Fibroblast of upper back skin (primary cell): ENCODE measurements at regions not wholly inside any gene's neighbourhood (a gene's known extent, or its start where the extent isn't known, plus 50 kb on each side); places are given as distances from the start of the nearest gene placed in this dataset.
A peak's percentile ranks its signal among the peaks of the same experiment; 100 is the strongest.

Source experiments
- DNase-seq: peaks from one replicate; pipeline ENCODE4 v3.0.0-alpha.2; 2013

DNA sequence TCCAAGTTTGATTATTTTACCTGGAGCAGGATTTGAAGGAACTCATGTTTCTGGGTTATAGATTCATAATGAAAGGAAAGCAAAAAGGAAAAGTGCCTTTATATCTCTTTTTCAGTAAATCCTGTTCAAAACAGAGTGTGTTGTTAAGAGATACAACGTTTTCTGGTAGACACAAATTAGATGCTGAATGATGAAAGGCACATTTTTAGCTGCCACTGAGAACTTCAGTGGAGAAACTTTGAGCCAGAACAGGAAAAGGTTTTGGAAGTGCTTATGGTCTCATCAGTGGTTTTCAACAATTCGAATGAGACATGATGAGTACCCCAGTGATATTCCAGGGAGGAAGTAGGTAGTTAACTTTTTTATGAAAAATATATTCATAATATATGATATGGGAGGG, 338.0 kb upstream of the C1orf87 start:
- DNase-seq = no peak

DNA sequence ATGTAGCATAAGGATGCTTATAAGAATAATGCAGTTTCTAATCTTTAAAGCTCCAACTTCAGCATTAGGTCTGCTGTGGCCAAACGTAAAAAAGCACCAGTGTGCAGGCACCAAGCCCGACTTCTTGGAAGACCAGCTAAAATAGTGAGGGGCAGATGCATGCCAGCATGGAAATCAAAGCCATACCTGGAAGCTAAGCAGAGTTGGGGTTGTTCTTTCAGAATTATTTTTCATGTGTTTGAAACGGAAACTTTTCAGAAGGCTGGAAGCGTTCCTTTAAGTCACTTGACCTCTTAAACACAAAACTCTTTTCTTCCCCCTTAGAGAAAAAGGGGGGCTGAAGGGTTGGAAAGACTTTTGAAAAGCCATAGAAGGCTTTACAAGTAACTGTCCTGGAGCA, 329.2 kb upstream of the C1orf87 start:
- DNase-seq = no peak

DNA sequence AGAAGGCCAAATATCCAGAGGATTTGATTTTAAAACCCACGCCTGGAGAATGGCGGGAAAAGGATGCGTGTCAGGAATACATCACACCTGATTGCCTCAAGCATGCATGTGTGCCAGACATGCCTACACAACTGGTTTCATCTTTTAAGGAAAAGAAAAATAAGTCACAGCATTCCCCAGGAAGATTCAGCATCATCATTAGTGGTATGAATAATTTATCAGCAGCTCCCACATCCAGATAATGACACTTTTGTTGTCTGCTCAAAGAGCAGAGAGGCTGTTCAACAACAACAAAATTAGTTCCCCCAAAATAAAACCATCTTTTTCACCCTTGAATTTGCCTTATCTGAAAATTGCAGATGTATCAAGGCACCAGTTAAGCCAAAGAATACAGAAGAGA, 328.6 kb upstream of the C1orf87 start:
- no peak for DNase-seq

DNA sequence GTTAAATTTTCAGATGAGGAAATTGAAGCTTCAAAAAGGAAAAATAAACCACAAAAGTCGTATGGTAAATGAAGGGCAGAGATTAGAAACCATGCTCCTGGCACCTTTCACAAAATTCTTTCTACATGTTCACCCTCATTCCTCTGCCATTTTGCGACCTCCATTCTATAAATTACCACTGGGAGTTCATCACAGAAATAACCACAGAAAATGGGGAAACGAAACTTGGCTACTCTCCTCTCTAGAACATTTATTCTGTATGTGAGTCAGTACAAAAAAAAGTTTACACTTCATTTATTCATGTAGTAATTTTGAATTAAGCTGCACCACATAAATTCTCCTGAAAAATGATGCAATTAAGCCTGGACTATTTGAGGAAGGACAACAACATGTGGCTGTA, 320.9 kb upstream of the C1orf87 start:
- DNase-seq = peak; percentile 61

GRCh38 chr1:60390593-60391282, 317.2 kb upstream of the C1orf87 start:
- no peak for DNase-seq

DNA sequence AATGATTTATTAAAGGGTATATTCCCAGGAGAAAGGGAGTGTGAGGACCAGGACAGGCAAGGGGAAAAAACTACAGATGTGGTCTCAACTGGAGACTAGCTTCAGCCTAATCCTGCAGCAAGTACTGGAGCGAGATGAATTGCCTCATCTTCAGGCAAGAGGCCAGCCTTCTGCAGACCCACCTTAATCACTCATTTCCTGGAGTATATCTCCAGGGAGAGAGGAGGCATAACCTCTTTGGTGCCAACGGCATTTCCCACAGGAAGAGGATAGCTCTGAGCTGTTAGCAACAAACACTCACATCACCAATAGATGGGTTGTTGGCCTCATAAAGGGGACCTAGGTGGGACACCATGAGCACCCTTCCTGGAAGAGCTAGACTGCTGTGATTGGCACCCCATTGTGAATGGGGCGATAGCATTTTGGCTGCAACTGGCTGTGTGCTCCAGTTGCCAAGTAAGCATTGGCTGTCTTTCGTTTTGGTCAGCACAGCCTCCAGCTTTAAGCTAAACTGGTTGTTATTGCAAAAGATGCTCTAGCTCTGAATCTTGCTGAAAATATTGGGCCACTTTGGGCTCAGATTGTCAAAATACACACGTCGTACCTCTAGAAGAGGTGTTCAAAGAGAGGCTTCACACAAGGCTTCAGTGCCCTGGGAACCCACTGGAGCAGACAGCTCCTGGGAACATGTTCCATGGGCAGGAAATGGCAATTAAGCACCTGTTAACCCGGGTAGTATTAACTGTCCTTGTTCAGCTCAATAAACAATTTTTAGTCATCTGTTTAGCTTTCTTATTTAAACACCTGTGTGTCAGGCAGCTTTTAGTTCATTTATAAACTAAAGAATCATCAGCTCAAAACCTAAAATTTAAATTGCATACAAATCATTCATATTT, 314.8 kb upstream of the C1orf87 start:
- peak; percentile 20 for DNase-seq

GRCh38 chr1:60387175-60387574, 313.6 kb upstream of the C1orf87 start:
- no peak for DNase-seq

GRCh38 chr1:60386249-60386648, 312.7 kb upstream of the C1orf87 start:
- peak; percentile 39 for DNase-seq

GRCh38 chr1:60376196-60376595, 302.6 kb upstream of the C1orf87 start:
- peak; percentile 16 for DNase-seq

GRCh38 chr1:60374537-60374936, 301.0 kb upstream of the C1orf87 start:
- no peak for DNase-seq

DNA sequence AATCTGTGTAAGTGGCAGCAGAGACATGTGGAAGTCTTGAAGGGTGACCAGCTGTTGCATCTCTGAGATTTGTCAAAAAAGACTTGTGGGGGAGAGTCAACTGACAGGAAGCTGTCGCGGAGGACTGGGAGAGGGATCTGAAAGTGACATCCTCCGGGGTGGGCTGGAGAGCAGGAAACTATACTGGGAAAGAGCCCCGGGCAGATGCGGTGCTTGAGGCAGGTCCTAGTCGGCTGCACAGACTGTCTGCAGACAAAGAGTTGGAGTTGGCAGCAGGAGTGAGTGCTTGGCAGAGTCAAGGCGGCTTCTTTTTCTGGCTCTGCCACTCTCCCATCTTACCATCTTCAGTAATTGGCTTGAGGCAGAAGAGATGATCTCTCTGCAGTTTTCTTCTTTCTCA, 294.0 kb upstream of the C1orf87 start:
- DNase-seq = no peak

DNA sequence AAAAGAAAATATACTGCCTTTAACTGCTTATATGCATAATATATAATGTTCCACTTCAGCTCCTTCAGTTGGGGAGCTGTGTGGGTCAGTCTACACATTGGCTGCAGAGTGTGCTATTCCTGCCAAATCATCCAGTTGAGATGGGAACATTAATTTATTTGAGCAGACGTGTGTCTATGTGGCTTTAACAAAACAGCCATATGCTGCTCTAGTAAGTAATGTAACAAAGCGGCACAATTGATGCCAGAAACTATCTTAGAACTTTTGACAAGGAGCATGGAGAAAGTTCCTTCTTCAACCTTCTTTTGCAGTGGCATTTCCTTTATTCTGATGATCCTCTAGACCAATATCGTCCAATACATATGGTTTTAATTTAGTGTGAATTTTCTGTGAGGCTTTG, 285.9 kb upstream of the C1orf87 start:
- DNase-seq = no peak

GRCh38 chr1:60350531-60350930, 277.0 kb upstream of the C1orf87 start:
- no peak for DNase-seq

GRCh38 chr1:60348884-60349283, 275.3 kb upstream of the C1orf87 start:
- no peak for DNase-seq

DNA sequence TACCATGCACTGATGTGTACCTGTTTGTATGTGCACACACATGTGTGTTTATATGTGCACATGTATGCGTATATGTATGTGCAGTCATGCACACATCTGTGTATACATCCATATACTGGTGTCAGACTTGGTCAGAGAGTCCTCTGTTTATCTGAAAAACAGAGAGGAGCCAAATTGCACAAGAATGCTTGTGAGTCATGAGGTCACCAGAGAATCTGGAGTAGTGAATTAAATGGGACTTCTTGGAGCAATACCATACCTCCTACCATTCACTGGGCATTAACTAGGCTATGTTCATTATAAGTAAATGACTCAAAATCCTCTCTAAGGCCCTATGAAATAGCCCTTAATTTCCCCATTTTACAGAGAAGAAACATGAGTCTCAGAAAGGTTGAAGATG, 272.1 kb upstream of the C1orf87 start:
- DNase-seq = peak; percentile 0

GRCh38 chr1:60345049-60345448, 271.5 kb upstream of the C1orf87 start:
- DNase-seq = no peak

GRCh38 chr1:60343736-60344135, 270.2 kb upstream of the C1orf87 start:
- no peak for DNase-seq

GRCh38 chr1:60342569-60342968, 269.0 kb upstream of the C1orf87 start:
- no peak for DNase-seq

DNA sequence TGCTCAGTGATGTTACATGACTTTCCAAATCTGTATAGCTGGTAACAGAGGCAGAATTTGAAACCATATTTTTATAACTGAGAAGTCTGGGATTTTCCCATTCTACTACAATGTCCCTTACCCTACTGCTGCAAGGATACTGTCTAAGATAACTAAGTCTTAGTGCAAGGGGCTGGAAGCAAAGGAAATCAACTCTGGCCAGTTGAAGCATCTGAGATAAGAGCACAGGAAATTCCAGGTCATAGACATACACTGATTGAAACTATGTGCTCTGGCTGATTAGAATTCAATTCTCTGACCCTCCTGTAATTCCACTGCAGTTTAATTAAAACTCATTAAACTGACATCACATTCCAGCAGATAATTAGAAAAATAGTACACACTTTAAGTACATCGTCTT, 267.7 kb upstream of the C1orf87 start:
- no peak for DNase-seq

GRCh38 chr1:60331647-60332046, 258.1 kb upstream of the C1orf87 start:
- no peak for DNase-seq

DNA sequence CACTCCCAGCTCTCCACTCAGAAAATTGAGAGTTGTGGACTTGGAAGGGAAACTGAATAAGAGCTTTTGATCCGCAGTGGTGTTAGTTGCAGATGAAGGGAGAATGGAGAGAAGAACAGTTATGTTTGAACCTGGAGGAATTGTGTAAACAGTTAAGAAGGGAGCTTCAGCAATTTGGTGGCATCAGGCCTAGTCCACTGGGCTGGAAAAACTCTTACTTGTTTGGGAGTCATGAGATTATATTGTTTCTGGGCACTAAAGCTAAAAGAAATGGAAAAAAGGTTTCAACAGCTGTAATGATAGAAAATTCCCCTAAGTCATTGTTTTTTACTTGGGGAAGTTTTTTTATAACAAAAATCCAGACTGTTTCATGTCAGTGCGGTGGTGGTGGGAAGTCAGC, 256.1 kb upstream of the C1orf87 start:
- DNase-seq = no peak

- no peak for DNase-seq
Observed at GRCh38 chr1:60311838-60312237, 238.3 kb upstream of the C1orf87 start.

GRCh38 chr1:60299581-60299980, 226.0 kb upstream of the C1orf87 start:
- DNase-seq = no peak

DNA sequence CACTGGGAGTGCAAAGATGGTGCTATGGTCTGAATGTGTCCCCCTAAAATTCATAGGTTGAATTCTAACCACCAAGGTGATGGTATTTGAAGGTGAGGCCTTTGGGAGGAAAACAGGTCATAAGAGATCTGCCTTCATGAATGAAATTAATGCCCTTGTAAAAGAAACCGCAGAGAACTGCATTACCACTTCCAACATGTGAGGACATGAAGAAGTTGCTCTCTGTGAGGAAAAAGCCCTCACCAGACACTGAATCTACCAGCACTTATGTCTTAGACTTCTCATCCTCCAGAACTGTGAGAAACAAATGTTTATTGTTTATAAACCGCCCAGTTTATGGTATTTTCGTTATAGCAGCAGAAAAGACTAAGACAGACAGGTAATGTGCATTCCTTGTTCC, 224.7 kb upstream of the C1orf87 start:
- DNase-seq = no peak
